NCI-H2171 treated with DMSO at 0.1 percent for 48 hours (cell line): ENCODE measurements at regions not wholly inside any gene's neighbourhood (a gene's known extent, or its start where the extent isn't known, plus 50 kb on each side); places are given as distances from the start of the nearest gene placed in this dataset.

ENCODE experiments used
- DNase-seq: peaks from one replicate; lab custom pipeline; 2025; lab: John Stamatoyannopoulos, UW

- no peak for DNase-seq
These were observed 81.4 kb downstream of the CMPK2 start for GRCh38 chr2:6784291-6784690.

DNA sequence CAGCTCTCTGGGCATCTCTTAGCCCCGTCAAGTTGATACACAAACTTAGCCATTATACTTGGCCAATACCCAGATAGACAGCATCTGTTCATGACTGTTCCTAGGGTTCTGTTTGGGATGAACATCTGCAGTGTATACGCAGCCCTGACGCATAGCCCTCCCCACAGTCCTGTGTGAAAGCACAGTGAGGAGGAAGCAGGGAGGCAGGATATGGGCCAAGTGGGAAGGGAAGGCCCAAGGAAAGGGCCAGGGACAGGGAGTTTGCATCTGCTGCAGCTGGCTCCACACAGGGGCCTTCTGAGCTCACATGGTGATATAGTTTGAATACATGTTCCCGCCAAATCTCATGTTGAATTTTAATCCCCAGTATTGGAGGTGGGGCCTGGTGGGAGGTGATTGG is 80.2 kb downstream of the CMPK2 start:
- DNase-seq: no peak

DNA sequence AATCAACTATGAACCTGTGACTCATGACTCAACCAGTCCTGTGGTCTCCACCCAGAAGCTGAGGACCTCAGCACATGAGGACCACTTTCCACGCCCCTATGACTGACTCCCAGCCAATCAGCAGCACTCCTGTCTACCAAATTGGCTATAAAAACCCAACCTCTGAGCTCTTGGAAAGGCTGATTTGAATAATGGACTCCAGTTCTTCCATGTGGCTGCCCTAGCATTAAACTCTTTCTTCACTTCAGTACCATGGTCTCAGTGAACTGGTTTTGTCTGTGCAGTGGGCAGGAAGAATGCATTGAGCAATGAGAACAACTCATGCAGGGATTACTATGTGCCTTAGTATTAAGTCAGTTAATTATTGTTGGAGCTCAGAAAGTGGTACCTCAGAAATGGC is 78.3 kb downstream of the CMPK2 start:
- DNase-seq: no peak

GRCh38 chr2:6788614-6789013 is 77.1 kb downstream of the CMPK2 start:
- DNase-seq: no peak

GRCh38 chr2:6789559-6790138 is 76.1 kb downstream of the CMPK2 start:
- no peak for DNase-seq

DNA sequence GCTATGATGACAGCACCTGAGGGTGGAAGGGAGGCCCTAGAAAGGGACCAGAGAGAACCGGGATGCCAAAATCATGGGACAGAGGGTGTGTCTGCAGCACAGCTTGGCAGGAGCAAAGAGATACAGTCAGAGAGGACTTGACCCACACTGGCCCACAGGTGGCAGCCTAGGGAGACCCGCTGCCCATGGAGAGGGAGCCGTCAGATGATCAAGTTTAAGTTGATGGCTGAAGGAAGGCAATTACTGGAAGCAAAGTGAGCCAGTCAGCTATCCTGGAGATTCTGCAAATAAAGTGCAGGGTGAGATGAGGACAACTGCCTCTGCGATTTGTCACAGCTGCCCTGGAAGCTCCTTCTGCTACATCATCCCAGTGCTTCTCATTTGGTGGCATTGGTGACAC is 74.0 kb downstream of the CMPK2 start:
- no peak for DNase-seq

DNA sequence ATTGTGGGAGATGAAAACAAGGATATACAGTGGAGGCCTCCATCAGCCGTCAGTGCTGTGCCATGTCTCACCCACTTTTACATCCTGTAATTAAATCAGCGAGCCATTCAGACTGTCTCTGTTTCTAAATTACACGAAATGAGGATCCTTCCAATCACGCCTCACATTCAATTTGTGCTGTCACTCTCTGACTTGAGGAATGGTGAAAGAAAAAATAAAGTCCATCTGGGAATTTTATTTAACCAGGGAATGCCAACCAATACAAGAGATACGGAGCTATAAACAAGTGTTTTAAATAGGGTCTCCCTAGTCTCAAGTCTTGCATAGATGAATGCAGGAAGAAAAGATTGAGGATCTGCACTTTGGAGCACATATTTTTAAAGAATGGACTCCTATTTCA is 72.8 kb downstream of the CMPK2 start:
- DNase-seq: no peak

- DNase-seq: no peak
These were observed 72.3 kb downstream of the CMPK2 start for GRCh38 chr2:6793371-6793770.

DNA sequence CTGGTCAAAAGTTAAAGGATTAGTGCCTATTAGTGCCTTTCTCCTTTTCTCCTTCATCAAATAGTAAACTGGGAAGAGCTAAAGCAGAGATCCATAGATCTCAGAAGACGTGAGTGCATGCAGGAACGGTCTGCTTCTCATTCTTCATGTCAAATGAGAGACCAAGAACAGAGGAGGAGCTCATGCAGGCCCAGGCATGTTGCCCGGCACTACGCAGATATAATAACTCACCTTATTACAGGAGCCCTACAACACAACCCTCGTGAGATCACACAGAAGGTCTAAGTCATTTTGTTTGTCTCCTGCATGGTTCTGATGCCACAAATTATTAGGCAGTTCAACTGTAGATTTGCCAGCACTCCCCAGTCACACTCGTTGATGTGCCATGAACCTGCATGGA is 71.8 kb downstream of the CMPK2 start:
- DNase-seq: no peak

DNA sequence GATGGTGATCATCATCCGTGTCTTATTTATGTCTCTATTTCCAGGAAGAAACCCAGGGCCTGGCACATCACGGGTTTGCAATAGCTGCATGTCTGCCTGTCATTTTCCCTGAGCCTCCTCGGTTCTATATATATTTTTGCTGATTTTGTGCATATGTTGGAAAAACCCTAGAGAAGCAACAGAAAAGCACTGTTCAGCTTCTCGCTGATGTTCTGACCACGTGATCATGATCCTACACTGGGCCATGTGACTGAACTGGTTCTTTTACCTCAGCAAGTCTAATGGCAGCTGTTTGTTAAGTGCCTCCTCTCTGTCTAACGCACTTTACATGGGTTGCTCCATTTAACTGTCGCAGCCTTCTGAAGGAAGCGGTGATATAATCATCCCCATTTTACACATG is 71.3 kb downstream of the CMPK2 start:
- no peak for DNase-seq
